AG09319 (cell line): ENCODE measurements at regions not wholly inside any gene's neighbourhood (a gene's known extent, or its start where the extent isn't known, plus 50 kb on each side); places are given as distances from the start of the nearest gene placed in this dataset.

Experiments
- DNase-seq: peaks from one replicate; pipeline ENCODE4 v3.0.0-alpha.2; 2010; ENCODE audit warnings: low read depth; ENCODE audit errors: extremely low read depth
- TF ChIP-seq, protein P1 (sequence below): IDR thresholded peaks from 2 replicates; pipeline ENCODE4 v1.5.1; 2011; ENCODE audit warnings: low read depth, mild to moderate bottlenecking, inconsistent platforms, low read length, moderate library complexity

DNA sequence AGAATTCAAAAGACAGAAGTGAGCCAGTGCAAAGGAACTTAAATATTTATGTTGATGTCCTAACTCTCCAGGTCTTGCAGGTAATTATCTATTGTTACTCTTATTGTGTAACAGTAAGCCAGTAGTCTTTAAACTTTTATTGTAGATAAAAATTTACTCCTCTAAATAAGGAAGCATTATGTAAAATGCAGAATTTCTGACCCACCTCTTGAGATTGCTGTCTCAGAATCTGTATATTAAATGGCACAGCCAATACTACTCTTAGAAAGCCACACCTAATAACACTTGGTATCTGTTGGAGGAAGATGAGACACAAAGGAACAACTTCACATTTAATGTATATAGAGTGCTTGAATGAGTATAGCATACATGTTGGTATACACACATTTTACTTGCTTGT lies 613.5 kb upstream of the ZNF804A start:
- TF ChIP-seq, protein P1, sequence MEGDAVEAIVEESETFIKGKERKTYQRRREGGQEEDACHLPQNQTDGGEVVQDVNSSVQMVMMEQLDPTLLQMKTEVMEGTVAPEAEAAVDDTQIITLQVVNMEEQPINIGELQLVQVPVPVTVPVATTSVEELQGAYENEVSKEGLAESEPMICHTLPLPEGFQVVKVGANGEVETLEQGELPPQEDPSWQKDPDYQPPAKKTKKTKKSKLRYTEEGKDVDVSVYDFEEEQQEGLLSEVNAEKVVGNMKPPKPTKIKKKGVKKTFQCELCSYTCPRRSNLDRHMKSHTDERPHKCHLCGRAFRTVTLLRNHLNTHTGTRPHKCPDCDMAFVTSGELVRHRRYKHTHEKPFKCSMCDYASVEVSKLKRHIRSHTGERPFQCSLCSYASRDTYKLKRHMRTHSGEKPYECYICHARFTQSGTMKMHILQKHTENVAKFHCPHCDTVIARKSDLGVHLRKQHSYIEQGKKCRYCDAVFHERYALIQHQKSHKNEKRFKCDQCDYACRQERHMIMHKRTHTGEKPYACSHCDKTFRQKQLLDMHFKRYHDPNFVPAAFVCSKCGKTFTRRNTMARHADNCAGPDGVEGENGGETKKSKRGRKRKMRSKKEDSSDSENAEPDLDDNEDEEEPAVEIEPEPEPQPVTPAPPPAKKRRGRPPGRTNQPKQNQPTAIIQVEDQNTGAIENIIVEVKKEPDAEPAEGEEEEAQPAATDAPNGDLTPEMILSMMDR: no peak
- no peak for DNase-seq

DNA sequence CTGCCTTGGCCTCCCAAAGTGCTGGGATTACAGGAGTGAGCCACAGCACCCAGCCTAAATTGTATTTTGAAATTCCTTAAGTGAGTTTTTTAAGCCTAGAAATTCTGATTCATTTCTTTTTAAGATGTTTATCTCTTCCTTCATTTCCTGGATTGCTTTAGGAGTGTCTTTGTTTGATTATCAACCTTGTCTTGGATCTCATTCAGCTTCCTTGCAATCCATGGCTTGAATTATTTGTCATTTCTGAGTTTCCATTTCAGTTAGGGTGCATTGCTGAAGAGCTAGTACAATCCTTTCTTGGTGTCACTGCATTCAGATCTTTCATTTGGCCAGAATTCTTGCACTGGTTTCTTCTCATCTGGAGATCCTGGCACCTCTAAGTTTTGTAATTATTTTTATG lies 606.4 kb upstream of the ZNF804A start:
- DNase-seq: no peak

DNA sequence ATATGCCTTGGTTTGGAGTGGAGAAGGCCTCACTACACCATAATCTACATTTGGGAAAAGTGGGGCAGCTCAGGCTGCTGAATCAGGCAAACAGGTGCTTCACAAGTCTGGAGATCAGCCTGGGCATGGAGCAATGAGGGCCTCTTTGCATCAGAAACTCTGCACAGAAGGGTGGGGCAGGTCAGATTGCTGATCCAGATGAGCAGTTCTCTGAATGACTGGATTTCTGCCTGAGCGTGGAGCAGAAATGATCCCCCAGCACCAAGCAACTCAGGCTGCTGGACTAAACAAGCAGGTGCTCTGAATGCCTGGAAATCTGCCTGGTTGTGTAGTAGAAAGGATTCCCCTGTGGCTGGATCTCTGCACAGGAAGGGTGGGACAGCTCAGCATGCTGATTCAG lies 605.3 kb upstream of the ZNF804A start:
- TF ChIP-seq, protein P1: no peak
- DNase-seq: no peak

More for the DNA sequence above, 606.4 kb upstream of the ZNF804A start:
- TF ChIP-seq, protein P1: no peak

DNA sequence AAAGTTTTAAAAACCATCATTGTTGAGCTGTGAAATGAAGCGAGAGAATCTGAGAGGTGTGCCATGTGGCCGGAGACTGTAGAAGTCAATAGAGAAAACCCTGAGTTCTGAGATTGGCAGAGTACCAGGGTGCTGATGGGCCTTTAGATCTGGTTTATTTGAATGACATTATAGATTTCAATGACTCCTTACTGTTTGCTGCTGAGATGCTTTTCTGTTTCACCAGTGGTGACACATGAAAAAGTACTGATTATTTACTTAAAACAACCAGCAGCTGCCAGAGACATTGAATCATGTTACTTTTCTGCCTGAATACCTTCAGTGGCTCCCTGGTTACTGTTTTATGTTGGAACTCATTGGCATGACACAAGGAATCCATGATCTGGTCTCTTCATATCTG lies 602.7 kb upstream of the ZNF804A start:
- TF ChIP-seq, protein P1: no peak
- no peak for DNase-seq

DNA sequence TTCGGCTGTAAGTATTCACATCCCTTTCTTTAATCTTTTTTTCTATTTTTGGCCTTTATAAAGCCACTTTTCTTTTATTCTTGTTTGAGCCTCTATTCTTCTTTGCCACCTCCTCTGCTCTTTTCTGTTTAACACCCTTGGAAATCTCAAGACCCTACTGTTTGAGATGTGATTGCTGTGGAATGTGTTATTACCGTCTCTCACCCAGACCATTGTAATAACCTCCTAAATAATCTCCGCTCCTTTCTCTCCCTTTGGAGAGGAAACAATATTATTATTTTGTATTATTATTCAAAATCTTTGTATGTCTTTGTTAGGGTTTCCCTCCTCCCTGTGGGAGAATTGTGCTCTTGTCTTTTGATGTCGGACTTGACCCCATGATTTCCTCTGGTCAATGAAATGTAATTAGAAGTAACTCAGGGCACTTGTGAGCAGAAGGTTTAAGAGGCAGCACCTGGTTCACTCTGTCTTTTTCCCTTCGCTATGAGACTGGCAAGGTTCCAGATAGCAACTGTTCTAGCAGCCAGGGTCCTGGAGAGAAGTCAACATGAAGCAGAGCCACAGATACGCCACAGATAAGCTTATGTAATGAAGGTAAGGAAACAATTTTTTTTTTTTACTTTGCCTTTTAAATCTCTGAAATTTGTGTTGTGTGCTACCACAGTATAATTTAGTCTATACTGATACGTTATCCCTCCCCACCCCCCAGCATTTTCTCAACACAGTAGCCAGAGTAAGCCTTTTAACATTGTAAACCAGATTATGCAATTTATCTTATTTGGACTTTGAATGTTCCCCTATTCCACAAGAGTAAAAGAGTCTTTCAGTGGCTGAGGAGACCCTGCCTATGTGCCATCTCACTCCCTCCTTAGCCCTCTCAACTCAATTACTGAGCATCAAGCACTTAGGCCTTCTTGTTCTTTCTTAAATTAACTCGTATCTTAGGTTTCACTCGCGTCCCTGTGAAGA lies 601.2 kb upstream of the ZNF804A start:
- TF ChIP-seq, protein P1: no peak

DNA sequence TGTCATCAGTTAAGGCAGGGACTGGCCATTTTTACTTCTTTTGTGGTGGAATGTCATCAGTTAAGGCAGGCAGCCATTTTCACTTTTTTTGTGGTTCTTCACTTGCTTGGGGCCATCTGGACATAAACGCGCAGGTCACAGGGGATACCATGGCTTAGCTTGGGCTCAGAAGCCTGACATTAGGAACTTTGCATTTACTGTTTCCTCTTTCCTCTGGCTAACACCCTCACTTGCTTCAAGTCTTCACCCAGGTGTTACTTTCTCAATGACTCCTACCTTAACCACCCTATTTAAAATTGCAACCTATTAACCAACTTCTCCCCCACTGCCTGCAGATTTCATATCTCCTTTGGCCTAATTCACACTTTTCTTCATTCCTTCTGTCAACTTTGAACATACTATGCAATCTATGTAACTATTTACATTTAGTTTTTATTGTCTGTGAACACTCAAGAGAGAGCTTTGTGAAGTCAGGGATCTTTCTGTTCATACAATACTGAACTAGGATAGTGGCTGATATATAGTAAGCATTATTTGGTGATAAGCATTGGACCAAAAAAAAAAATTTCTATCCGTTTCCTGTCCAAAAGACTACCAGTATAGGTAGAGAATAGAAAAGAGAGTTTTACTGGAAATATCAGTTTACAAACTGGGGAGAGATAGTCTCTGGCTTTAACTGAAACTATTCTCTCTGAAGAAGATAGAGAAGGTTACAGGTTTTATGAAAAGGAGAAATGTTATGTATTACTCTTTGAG lies 600.1 kb upstream of the ZNF804A start:
- TF ChIP-seq, protein P1: no peak
- DNase-seq: no peak

More for the DNA sequence above, 601.2 kb upstream of the ZNF804A start:
- DNase-seq: no peak

DNA sequence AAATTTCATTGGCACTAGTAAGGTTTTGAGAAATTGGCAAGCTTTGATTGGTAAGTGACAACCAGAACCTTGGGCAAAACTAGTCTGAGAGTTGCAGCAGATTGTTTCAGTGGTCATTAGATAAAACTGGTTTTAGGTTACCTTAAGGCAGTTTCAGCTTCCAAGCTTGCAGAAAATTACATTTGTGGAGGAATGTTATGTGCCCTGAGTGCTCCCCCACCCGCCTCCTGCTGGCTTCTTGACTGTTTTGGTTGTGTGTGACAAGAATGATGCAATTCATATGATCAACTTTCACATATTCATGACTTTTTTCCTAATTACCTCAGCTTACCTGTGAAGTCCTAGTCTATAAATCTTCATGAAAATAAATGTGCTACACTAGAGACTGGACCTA lies 599.5 kb upstream of the ZNF804A start:
- TF ChIP-seq, protein P1: no peak
- no peak for DNase-seq
